HepG2 (cell line): ENCODE measurements at regions not wholly inside any gene's neighbourhood (a gene's known extent, or its start where the extent isn't known, plus 50 kb on each side); places are given as distances from the start of the nearest gene placed in this dataset.

Source experiments
- BRD4 ChIP-seq: sonication (generic); formaldehyde crosslinking; IDR thresholded peaks from 2 replicates; pipeline ENCODE4 v1.4.0; 2020; ENCODE audit warnings: missing genetic modification reagents
- KLF15 ChIP-seq: sonication (generic); formaldehyde crosslinking; IDR thresholded peaks from 2 replicates; pipeline ENCODE4 v1.8.1; 2023; ENCODE audit warnings: borderline replicate concordance, mild to moderate bottlenecking, inconsistent platforms, missing genetic modification reagents, mixed read lengths
- NR1H2 ChIP-seq: sonication (generic); formaldehyde crosslinking; IDR thresholded peaks from 2 replicates; pipeline ENCODE4 v1.8.1; 2022; ENCODE audit warnings: low read depth, missing genetic modification reagents, borderline replicate concordance
- RAD21 ChIP-seq: fragments of 450-650 bp; formaldehyde crosslinking; IDR thresholded peaks from 2 replicates; pipeline ENCODE4 v1.5.0; 2020; ENCODE audit warnings: mild to moderate bottlenecking
- SP5 ChIP-seq: IDR thresholded peaks from 2 replicates; pipeline ENCODE4 v1.6.1; 2016; ENCODE audit warnings: low read depth, borderline replicate concordance
- TFAP4 ChIP-seq: sonication (generic); IDR thresholded peaks from 2 replicates; pipeline ENCODE4 v1.6.1; 2016; ENCODE audit warnings: low read depth, borderline replicate concordance
- TIGD3 ChIP-seq: sonication (generic); formaldehyde crosslinking; IDR thresholded peaks from 2 replicates; pipeline ENCODE4 v1.5.1; 2020; ENCODE audit warnings: mild to moderate bottlenecking, missing genetic modification reagents, borderline replicate concordance
- YY1 ChIP-seq: IDR thresholded peaks from 2 replicates; pipeline ENCODE4 v1.6.1; 2011; ENCODE audit warnings: low read length, low read depth, moderate library complexity, mild to moderate bottlenecking; ENCODE audit not compliant: insufficient read depth, insufficient replicate concordance
- ZBTB8A ChIP-seq: sonication (generic); formaldehyde crosslinking; IDR thresholded peaks from 2 replicates; pipeline ENCODE4 v1.4.0; 2020; ENCODE audit warnings: mild to moderate bottlenecking, low read depth, missing genetic modification reagents, borderline replicate concordance
- ZGPAT ChIP-seq: IDR thresholded peaks from 2 replicates; pipeline ENCODE4 v1.6.1; 2016; ENCODE audit warnings: mild to moderate bottlenecking
- ZNF225 ChIP-seq: sonication (generic); formaldehyde crosslinking; IDR thresholded peaks from 2 replicates; pipeline ENCODE4 v1.4.0; 2020; ENCODE audit warnings: mild to moderate bottlenecking, missing genetic modification reagents
- TF ChIP-seq, protein P1 (sequence below): sonication (generic); formaldehyde crosslinking; IDR thresholded peaks from 2 replicates; pipeline ENCODE4 v1.5.0; 2020; ENCODE audit warnings: missing genetic modification reagents, mild to moderate bottlenecking, borderline replicate concordance
- TF ChIP-seq, protein P2 (sequence below): sonication (generic); formaldehyde crosslinking; IDR thresholded peaks from 2 replicates; pipeline ENCODE4 v1.8.1; 2023; ENCODE audit warnings: missing genetic modification reagents, mild to moderate bottlenecking, borderline replicate concordance
- TF ChIP-seq, protein P3 (sequence below): IDR thresholded peaks from 2 replicates; pipeline ENCODE4 v1.6.1; 2012; ENCODE audit warnings: inconsistent platforms
- TF ChIP-seq, protein P4 (sequence below), 2 experiments: IDR thresholded peaks; 2 replicates each; pipeline ENCODE4 v1.6.1; 2011 to 2012; ENCODE audit warnings: low read length in 2 of 2, borderline replicate concordance in 1 of 2, low read depth in 1 of 2, mild to moderate bottlenecking in 1 of 2, moderate library complexity in 1 of 2

DNA sequence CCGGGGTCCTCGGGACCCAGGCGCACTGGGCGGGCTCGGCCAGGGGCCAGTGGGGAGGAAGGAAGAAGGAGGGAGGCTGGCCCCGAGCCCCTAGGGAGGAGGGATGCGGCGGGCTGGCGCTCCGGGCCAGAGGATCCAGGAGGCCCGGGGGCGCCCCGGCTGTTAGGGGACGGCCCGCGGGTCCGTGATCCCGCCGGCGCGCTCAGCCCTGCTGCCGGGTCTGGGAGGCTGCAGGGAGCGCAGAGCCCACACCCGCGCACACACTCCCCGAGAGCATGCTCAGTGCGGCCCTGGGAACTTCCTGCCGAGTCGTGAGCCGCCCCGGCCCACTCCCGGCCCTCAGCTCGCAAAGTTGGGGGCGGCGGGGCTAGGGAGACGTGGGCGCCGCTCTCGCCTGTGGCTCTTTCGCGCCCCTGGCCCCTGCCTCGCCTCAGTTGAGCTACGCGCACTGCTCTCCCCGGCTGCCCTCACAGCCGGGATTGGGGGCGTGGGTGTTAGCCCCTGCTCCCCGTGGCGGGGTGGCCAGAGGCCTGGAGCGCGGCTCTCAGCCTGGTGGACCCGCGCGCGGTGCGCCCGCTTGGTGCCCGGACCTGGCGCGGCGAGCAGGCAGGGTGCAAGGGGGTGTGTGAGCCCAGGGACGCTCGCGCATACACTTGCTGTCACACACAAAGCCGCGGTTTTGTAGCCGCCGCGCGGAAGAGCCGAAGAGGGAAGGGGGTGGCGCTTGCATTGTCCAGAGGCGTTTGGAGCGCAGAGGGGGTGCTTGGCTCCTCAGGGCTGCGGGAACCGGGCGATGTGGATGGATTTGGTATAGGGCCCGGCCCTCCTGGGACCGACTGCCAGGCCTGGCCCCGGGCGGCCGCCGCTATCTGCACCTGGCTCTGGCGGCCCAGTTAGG is 132.9 kb upstream of the MGAT5 start (continued):
- TF ChIP-seq, protein P1, sequence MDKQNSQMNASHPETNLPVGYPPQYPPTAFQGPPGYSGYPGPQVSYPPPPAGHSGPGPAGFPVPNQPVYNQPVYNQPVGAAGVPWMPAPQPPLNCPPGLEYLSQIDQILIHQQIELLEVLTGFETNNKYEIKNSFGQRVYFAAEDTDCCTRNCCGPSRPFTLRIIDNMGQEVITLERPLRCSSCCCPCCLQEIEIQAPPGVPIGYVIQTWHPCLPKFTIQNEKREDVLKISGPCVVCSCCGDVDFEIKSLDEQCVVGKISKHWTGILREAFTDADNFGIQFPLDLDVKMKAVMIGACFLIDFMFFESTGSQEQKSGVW, result no peak
- TF ChIP-seq TIGD3 (CRISPR knock-in tag), result no peak
- TF ChIP-seq KLF15 (CRISPR knock-in tag), result peak; percentile 27; the same call in 1 of the 2 replicates
- TF ChIP-seq NR1H2 (CRISPR knock-in tag), result 0 out of 2 replicates have a peak, but pooled peaks have one; percentile 61
- TF ChIP-seq ZNF225 (CRISPR knock-in tag), result no peak; the same call in 1 of the 2 replicates
- peak; percentile 78; the same call in 1 of the 2 replicates for TF ChIP-seq ZGPAT (CRISPR knock-in tag)
- TF ChIP-seq, protein P2, sequence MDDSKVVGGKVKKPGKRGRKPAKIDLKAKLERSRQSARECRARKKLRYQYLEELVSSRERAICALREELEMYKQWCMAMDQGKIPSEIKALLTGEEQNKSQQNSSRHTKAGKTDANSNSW (CRISPR knock-in tag), result no peak
- TF ChIP-seq, protein P3, sequence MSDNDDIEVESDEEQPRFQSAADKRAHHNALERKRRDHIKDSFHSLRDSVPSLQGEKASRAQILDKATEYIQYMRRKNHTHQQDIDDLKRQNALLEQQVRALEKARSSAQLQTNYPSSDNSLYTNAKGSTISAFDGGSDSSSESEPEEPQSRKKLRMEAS, result peak; percentile 33
- TF ChIP-seq, protein P4, sequence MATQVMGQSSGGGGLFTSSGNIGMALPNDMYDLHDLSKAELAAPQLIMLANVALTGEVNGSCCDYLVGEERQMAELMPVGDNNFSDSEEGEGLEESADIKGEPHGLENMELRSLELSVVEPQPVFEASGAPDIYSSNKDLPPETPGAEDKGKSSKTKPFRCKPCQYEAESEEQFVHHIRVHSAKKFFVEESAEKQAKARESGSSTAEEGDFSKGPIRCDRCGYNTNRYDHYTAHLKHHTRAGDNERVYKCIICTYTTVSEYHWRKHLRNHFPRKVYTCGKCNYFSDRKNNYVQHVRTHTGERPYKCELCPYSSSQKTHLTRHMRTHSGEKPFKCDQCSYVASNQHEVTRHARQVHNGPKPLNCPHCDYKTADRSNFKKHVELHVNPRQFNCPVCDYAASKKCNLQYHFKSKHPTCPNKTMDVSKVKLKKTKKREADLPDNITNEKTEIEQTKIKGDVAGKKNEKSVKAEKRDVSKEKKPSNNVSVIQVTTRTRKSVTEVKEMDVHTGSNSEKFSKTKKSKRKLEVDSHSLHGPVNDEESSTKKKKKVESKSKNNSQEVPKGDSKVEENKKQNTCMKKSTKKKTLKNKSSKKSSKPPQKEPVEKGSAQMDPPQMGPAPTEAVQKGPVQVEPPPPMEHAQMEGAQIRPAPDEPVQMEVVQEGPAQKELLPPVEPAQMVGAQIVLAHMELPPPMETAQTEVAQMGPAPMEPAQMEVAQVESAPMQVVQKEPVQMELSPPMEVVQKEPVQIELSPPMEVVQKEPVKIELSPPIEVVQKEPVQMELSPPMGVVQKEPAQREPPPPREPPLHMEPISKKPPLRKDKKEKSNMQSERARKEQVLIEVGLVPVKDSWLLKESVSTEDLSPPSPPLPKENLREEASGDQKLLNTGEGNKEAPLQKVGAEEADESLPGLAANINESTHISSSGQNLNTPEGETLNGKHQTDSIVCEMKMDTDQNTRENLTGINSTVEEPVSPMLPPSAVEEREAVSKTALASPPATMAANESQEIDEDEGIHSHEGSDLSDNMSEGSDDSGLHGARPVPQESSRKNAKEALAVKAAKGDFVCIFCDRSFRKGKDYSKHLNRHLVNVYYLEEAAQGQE (IDR thresholded peaks at IDR 0.05; ENCODE audit: borderline replicate concordance in 1 of 2, low read depth in 1 of 2, low read length in 2 of 2), result no peak
- no peak; the same call in 1 of the 2 replicates for TF ChIP-seq ZBTB8A (CRISPR knock-in tag)
- no peak for TF ChIP-seq SP5 (CRISPR knock-in tag)
- no peak for TF ChIP-seq TFAP4
- no peak for TF ChIP-seq YY1
- TF ChIP-seq RAD21, result no peak; the same call in 1 of the 2 replicates
- peak; percentile 40; the same call in 1 of the 2 replicates for TF ChIP-seq BRD4
